Endothelial cell of umbilical vein (primary cell): ENCODE measurements at regions not wholly inside any gene's neighbourhood (a gene's known extent, or its start where the extent isn't known, plus 50 kb on each side); places are given as distances from the start of the nearest gene placed in this dataset.

Experiments
- BruUV-seq: library from RNA; stranded (reverse); fragments of 400-500 nt; replicated peaks from 2 replicates; lab custom pipeline; 2021; lab: Mats Ljungman, UMichigan
- CTCF ChIA-PET: fragments of 300-600, 350-600 bp; sonication (Branson Sonifier 250); formaldehyde crosslinking; loops from one replicate; lab custom pipeline; 2021; ENCODE audit warnings: antibody characterized with exemption, inconsistent platforms; lab: Charles Lee
- POLR2A ChIA-PET: fragments of 300-600, 350-600 bp; sonication (Branson Sonifier 250); formaldehyde crosslinking; loops from one replicate; lab custom pipeline; 2021; ENCODE audit warnings: antibody characterized with exemption, inconsistent platforms; lab: Charles Lee
- DNase-seq: peaks from one replicate; pipeline ENCODE4 v3.0.0-alpha.2; 2011; ENCODE audit warnings: low read depth, low spot score
- FAIRE-seq: peaks from 2 replicates; lab custom pipeline; 2011; peaks lifted over from hg19 to GRCh38; lab: Jason Lieb, UNC
- H2AFZ ChIP-seq: 2 replicates; pipeline ENCODE4 v1.6.0; 2012; ENCODE audit warnings: low read depth, low read length, control low read depth, inconsistent platforms
- H3K27ac ChIP-seq: 2 replicates; pipeline ENCODE4 v1.5.1; 2011; ENCODE audit warnings: low read depth, mild to moderate bottlenecking, control low read depth, low read length, moderate library complexity; ENCODE audit not compliant: insufficient read depth
- H3K27me3 ChIP-seq, 2 experiments: 2 replicates each; pipeline versions ENCODE4 v1.6.0 to v1.6.1; 2011; ENCODE audit warnings: low read length in 2 of 2, mixed read lengths in 1 of 2; ENCODE audit not compliant: control insufficient read depth in 2 of 2, insufficient read depth in 2 of 2
- H3K36me3 ChIP-seq, 2 experiments: 2 replicates in 1 of 2; 3 replicates in 1 of 2; pipeline ENCODE4 v1.5.1; 2011; ENCODE audit warnings: low read length in 2 of 2, mild to moderate bottlenecking in 1 of 2, moderate library complexity in 1 of 2; ENCODE audit not compliant: control insufficient read depth in 2 of 2, insufficient read depth in 2 of 2; ENCODE audit errors: extremely low read depth in 1 of 2
- H3K4me1 ChIP-seq: 3 replicates; pipeline ENCODE4 v1.5.1; 2011; ENCODE audit warnings: mild to moderate bottlenecking, low read length; ENCODE audit not compliant: control insufficient read depth, insufficient read depth; ENCODE audit errors: extremely low read depth
- H3K4me2 ChIP-seq: 2 replicates; pipeline ENCODE4 v1.6.1; 2011; ENCODE audit warnings: low read length, control low read depth, mixed read lengths; ENCODE audit not compliant: insufficient read depth
- H3K4me3 ChIP-seq, 3 experiments: fragments of 200-600 bp in 1 of 3; sonication (generic), shearing (Covaris generic) in 1 of 3; replicated peaks in 1 of 3; 2 replicates each; pipeline ENCODE4 v1.5.1; 2011 to 2016; ENCODE audit warnings: control low read depth in 3 of 3, low read length in 3 of 3, mild to moderate bottlenecking in 2 of 3, inconsistent platforms in 1 of 3, low read depth in 1 of 3, moderate library complexity in 1 of 3; ENCODE audit not compliant: insufficient read depth in 1 of 3
- H3K79me2 ChIP-seq: 2 replicates; pipeline ENCODE4 v1.6.0; 2012; ENCODE audit warnings: low read length, inconsistent platforms; ENCODE audit not compliant: control insufficient read depth, insufficient read depth
- H3K9ac ChIP-seq: replicated peaks from 2 replicates; pipeline ENCODE3; 2011; ENCODE audit warnings: low read length, control low read depth; ENCODE audit not compliant: insufficient read depth; ENCODE audit errors: extremely low read depth
- H3K9me1 ChIP-seq: replicated peaks from 3 replicates; pipeline ENCODE4 v1.6.0; 2011; ENCODE audit warnings: mild to moderate bottlenecking, low read length; ENCODE audit not compliant: control insufficient read depth, insufficient read depth; ENCODE audit errors: extremely low read depth
- H3K9me3 ChIP-seq: replicated peaks from 2 replicates; pipeline ENCODE4 v1.5.1; 2012; ENCODE audit warnings: low read length, inconsistent platforms; ENCODE audit not compliant: control insufficient read depth, insufficient read depth
- H4K20me1 ChIP-seq: replicated peaks from 2 replicates; pipeline ENCODE3; 2011; ENCODE audit warnings: mild to moderate bottlenecking, low read length; ENCODE audit not compliant: control insufficient read depth, insufficient read depth; ENCODE audit errors: extremely low read depth
- EZH2 ChIP-seq: IDR thresholded peaks from 2 replicates; pipeline ENCODE4 v1.6.1; 2012; ENCODE audit warnings: borderline replicate concordance, low read depth, mild to moderate bottlenecking, moderate library complexity, low read length, inconsistent platforms; ENCODE audit not compliant: severe bottlenecking
- FOS ChIP-seq: IDR thresholded peaks from 2 replicates; pipeline ENCODE4 v1.6.1; 2011; ENCODE audit warnings: mild to moderate bottlenecking, low read length, moderate library complexity, borderline replicate concordance; ENCODE audit not compliant: insufficient read depth
- GATA2 ChIP-seq: IDR thresholded peaks from 2 replicates; pipeline ENCODE4 v1.7.0; 2011; ENCODE audit warnings: low read depth, mild to moderate bottlenecking, moderate library complexity, mixed read lengths, low read length; ENCODE audit not compliant: insufficient read length, insufficient read depth
- JUN ChIP-seq: IDR thresholded peaks from 2 replicates; pipeline ENCODE4 v1.6.1; 2011; ENCODE audit warnings: borderline replicate concordance, low read depth; ENCODE audit not compliant: insufficient read length, insufficient read depth
- POLR2A ChIP-seq: IDR thresholded peaks from 2 replicates; pipeline ENCODE4 v1.6.1; 2012; ENCODE audit warnings: low read depth, mild to moderate bottlenecking, control low read depth, low read length
- dilution Hi-C: fragments of 300-500 bp; cut with MboI; formaldehyde crosslinking; loops from one replicate; pipeline ENCODE4 v1.15.0; 2019; ENCODE audit warnings: low sequenced_read_pairs; ENCODE audit not compliant: extremely low pct_ligation_motif_present
- intact Hi-C: fragments of 100-400 bp; cut with micrococcal nuclease; formaldehyde crosslinking; loops from one replicate; pipeline ENCODE4 v1.10.0; 2022
- TF ChIP-seq, protein P1 (sequence below), 2 donors: IDR thresholded peaks; 1 replicate in 1 of 2; 2 replicates in 1 of 2; pipeline ENCODE4 v1.5.1; 2011; ENCODE audit warnings: low read length in 2 of 2, mild to moderate bottlenecking in 2 of 2, moderate library complexity in 2 of 2, control low read depth in 1 of 2, inconsistent platforms in 1 of 2, low read depth in 1 of 2; ENCODE audit not compliant: insufficient read depth in 1 of 2; ENCODE audit errors: extremely low read depth in 1 of 2
- TF ChIP-seq, protein P2 (sequence below): IDR thresholded peaks from 2 replicates; pipeline ENCODE4 v1.6.1; 2011; ENCODE audit not compliant: insufficient read depth, insufficient read length

DNA sequence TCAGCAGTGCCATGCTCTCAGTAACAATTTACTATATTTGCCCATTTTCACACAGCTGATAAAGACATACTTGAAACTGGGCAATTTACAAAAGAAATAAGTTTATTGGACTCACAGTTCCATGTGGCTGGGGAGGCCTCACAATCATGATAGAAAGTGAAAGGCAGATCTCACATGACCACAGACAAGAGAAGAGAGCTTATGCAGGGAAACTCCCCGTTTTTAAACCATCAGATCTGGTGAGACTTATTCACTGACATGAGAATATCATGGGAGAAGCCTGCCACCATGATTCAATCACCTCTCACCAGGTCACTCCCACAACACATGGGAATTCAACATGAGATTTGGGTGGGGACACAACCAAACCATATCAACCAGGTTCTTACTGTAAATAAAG, 112.1 kb upstream of the C1orf87 start:
- TF ChIP-seq FOS, result no peak
- H3K36me3 ChIP-seq, result no peaks in the 10 kb centered on the region
- no peak overlapping the region for H3K4me2 ChIP-seq
- no peaks in the 10 kb centered on the region for H3K4me1 ChIP-seq
- no peaks in the 10 kb centered on the region for H3K27me3 ChIP-seq
- dilution Hi-C loops (no loop called here), intact Hi-C loops (no loop called here)
- FAIRE-seq, result no peak
- no TSS peak for BruUV-seq
- H3K9ac ChIP-seq, result no peak overlapping the region
- H3K4me3 ChIP-seq, result no peak overlapping the region
- no peaks in the 10 kb centered on the region for H3K79me2 ChIP-seq
- no peaks in the 10 kb centered on the region for H4K20me1 ChIP-seq
- H2AFZ ChIP-seq, result no peak overlapping the region
- POLR2A ChIA-PET, result no interaction called here
- no peak for DNase-seq
- H3K9me3 ChIP-seq, result no peaks in the 10 kb centered on the region
- CTCF ChIA-PET, result interaction anchor here (0.9 kb wide), 1 partner anchor 10 kb away, joined by 4 read pairs; no protein-coding TSS in a partner anchor
- H3K9me1 ChIP-seq, result no peaks in the 10 kb centered on the region
- no peak overlapping the region for H3K27ac ChIP-seq

DNA sequence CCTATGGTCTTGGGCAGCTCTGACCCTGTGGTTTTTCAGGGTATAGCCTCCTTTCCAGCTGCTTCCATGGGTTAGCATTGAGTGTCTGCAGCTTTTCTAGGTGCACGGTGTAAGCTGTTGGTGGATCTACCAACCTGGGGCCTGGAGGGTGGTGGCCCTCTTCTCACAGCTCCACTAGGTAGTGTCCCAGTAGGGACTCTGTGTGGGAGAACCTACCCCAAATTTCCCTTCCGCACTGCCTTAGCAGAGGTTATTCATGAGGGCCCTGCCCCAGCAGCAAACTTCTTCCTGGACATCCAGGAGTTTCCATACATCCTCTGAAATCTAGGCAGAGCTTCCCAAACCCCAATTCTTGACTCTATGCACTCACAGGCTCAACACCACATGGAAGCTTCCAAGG, 111.0 kb upstream of the C1orf87 start:
- no peak overlapping the region for H3K27ac ChIP-seq
- no peak overlapping the region for H2AFZ ChIP-seq
- FAIRE-seq, result no peak
- dilution Hi-C loops, result no loop called here
- no peaks in the 10 kb centered on the region for H3K9me1 ChIP-seq
- no peaks in the 10 kb centered on the region for H3K79me2 ChIP-seq
- TF ChIP-seq, protein P1, sequence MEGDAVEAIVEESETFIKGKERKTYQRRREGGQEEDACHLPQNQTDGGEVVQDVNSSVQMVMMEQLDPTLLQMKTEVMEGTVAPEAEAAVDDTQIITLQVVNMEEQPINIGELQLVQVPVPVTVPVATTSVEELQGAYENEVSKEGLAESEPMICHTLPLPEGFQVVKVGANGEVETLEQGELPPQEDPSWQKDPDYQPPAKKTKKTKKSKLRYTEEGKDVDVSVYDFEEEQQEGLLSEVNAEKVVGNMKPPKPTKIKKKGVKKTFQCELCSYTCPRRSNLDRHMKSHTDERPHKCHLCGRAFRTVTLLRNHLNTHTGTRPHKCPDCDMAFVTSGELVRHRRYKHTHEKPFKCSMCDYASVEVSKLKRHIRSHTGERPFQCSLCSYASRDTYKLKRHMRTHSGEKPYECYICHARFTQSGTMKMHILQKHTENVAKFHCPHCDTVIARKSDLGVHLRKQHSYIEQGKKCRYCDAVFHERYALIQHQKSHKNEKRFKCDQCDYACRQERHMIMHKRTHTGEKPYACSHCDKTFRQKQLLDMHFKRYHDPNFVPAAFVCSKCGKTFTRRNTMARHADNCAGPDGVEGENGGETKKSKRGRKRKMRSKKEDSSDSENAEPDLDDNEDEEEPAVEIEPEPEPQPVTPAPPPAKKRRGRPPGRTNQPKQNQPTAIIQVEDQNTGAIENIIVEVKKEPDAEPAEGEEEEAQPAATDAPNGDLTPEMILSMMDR (IDR thresholded peaks at IDR 0.05; ENCODE audit: extremely low read depth in 1 of 2, insufficient read depth in 1 of 2, low read depth in 1 of 2, low read length in 2 of 2), result no peak
- TF ChIP-seq, protein P2, sequence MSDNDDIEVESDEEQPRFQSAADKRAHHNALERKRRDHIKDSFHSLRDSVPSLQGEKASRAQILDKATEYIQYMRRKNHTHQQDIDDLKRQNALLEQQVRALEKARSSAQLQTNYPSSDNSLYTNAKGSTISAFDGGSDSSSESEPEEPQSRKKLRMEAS, result no peak
- no peak for TF ChIP-seq JUN
- no peak for TF ChIP-seq FOS
- TF ChIP-seq EZH2, result no peak
- TF ChIP-seq POLR2A, result no peak
- no peak for TF ChIP-seq GATA2
- H3K9me3 ChIP-seq, result no peaks in the 10 kb centered on the region
- no peaks in the 10 kb centered on the region for H3K36me3 ChIP-seq
- H3K4me2 ChIP-seq, result no peak overlapping the region
- intact Hi-C loops, result no loop called here
- BruUV-seq, result no TSS peak
- ChIA-PET POLR2A (no interaction called here), CTCF (no interaction called here)
- no peaks in the 10 kb centered on the region for H3K4me1 ChIP-seq
- no peak overlapping the region for H3K9ac ChIP-seq
- no peak overlapping the region for H3K4me3 ChIP-seq
- no peaks in the 10 kb centered on the region for H4K20me1 ChIP-seq
- no peak for DNase-seq
- H3K27me3 ChIP-seq, result no peaks in the 10 kb centered on the region
